HCT116 (cell line): ENCODE measurements at regions not wholly inside any gene's neighbourhood (a gene's known extent, or its start where the extent isn't known, plus 50 kb on each side); places are given as distances from the start of the nearest gene placed in this dataset.

ENCODE experiments used
- ATAC-seq: fragments of 200-7000 bp; cut with Tn5 transposase; 2 replicates; pipeline ENCODE4 v1.9.1; 2020; ENCODE audit warnings: mild to moderate bottlenecking, moderate library complexity
- BruUV-seq: library from RNA; stranded (reverse); fragments of 400-500 nt; replicated peaks from 2 replicates; lab custom pipeline; 2021; lab: Mats Ljungman, UMichigan
- CTCF ChIA-PET: fragments of 300-600 bp; sonication (Branson Sonifier 250); formaldehyde crosslinking; loops from one replicate; lab custom pipeline; 2021; ENCODE audit warnings: antibody characterized with exemption; lab: Charles Lee
- POLR2A ChIA-PET: fragments of 300-600, 350-600 bp; sonication (Branson Sonifier 250); formaldehyde crosslinking; loops from one replicate; lab custom pipeline; 2021; ENCODE audit warnings: antibody characterized with exemption; lab: Charles Lee
- RAD21 ChIA-PET, 2 experiments: fragments of 300-600 bp; sonication (Branson Sonifier 250); formaldehyde crosslinking; loops; one replicate each; lab custom pipeline; 2023; ENCODE audit warnings: low total read pairs in 2 of 2; ENCODE audit not compliant: uncharacterized antibody in 2 of 2, unreplicated experiment in 2 of 2, low non-redundant PET in 1 of 2; lab: Charles Lee
- DNase-seq: peaks from one replicate; pipeline ENCODE4 v3.0.0-alpha.2; 2010; ENCODE audit warnings: low read depth, low spot score
- H2AFZ ChIP-seq: fragments of 200-600 bp; shearing (Covaris generic), sonication (generic); 2 replicates; pipeline ENCODE4 v1.6.1; 2017; ENCODE audit warnings: low read depth, mixed run types, mixed read lengths, antibody characterized with exemption, low read length; ENCODE audit not compliant: poor library complexity, severe bottlenecking
- H3K27ac ChIP-seq: 2 replicates; pipeline ENCODE4 v1.5.1; 2012; ENCODE audit warnings: low read depth, low read length
- H3K27me3 ChIP-seq: fragments of 200-600 bp; sonication (generic); 2 replicates; pipeline ENCODE4 v1.6.1; 2016; ENCODE audit warnings: mixed run types, low read length, mixed read lengths; ENCODE audit not compliant: insufficient read depth
- H3K36me3 ChIP-seq, 2 experiments: fragments of 200-500 bp in 1 of 2; fragments of 200-600 bp in 1 of 2; sonication (Bioruptor generic) in 1 of 2; sonication (generic) in 1 of 2; 2 replicates each; pipeline versions ENCODE4 v1.5.1 to v1.6.1; 2014 to 2016; ENCODE audit warnings: low read length in 2 of 2, inconsistent platforms in 1 of 2, mixed read lengths in 1 of 2, mixed run types in 1 of 2; ENCODE audit not compliant: insufficient read depth in 2 of 2, control insufficient read depth in 1 of 2
- H3K4me1 ChIP-seq, 2 experiments: fragments of 200-600 bp in 1 of 2; sonication (generic) in 1 of 2; 2 replicates each; pipeline versions ENCODE4 v1.5.1 to v1.6.1; 2012 to 2017; ENCODE audit warnings: low read length in 2 of 2, inconsistent platforms in 1 of 2, mild to moderate bottlenecking in 1 of 2, mixed read lengths in 1 of 2, mixed run types in 1 of 2, moderate library complexity in 1 of 2; ENCODE audit not compliant: insufficient read depth in 2 of 2, control insufficient read depth in 1 of 2
- H3K4me2 ChIP-seq: fragments of 200-600 bp; sonication (generic); 2 replicates; pipeline ENCODE4 v1.6.1; 2017; ENCODE audit warnings: mixed run types, low read length, mixed read lengths
- H3K4me3 ChIP-seq, 2 experiments: fragments of 200-600 bp in 1 of 2; sonication (generic) in 1 of 2; replicated peaks in 1 of 2; 2 replicates each; pipeline ENCODE4 v1.5.1; 2011 to 2016; ENCODE audit warnings: low read length in 2 of 2, control low read depth in 1 of 2, low read depth in 1 of 2, mild to moderate bottlenecking in 1 of 2, mixed read lengths in 1 of 2, mixed run types in 1 of 2
- H3K79me2 ChIP-seq: fragments of 200-600 bp; sonication (generic); 2 replicates; pipeline ENCODE4 v1.6.1; 2017; ENCODE audit warnings: mild to moderate bottlenecking, mixed run types, low read length, moderate library complexity, mixed read lengths; ENCODE audit not compliant: insufficient read depth
- H3K9ac ChIP-seq: fragments of 200-600 bp; sonication (generic); 2 replicates; pipeline ENCODE4 v1.6.1; 2016; ENCODE audit warnings: low read length, mixed read lengths
- H3K9me2 ChIP-seq: fragments of 200-600 bp; sonication (generic), shearing (Covaris generic); 2 replicates; pipeline ENCODE4 v1.6.1; 2017; ENCODE audit warnings: mixed run types, mild to moderate bottlenecking, moderate library complexity; ENCODE audit not compliant: insufficient read depth
- H3K9me3 ChIP-seq, 2 experiments: fragments of 200-500 bp in 1 of 2; fragments of 200-600 bp in 1 of 2; sonication (Bioruptor generic) in 1 of 2; sonication (generic) in 1 of 2; 2 replicates each; pipeline ENCODE4 v1.6.1; 2014 to 2017; ENCODE audit warnings: low read length in 2 of 2, mixed read lengths in 2 of 2, inconsistent platforms in 1 of 2, low read depth in 1 of 2, mild to moderate bottlenecking in 1 of 2, mixed run types in 1 of 2, moderate library complexity in 1 of 2; ENCODE audit not compliant: control insufficient read depth in 1 of 2, insufficient read depth in 1 of 2
- H4K20me1 ChIP-seq: fragments of 200-600 bp; sonication (generic), shearing (Covaris generic); 2 replicates; pipeline ENCODE4 v1.6.1; 2017; ENCODE audit warnings: mixed run types, mild to moderate bottlenecking, moderate library complexity; ENCODE audit not compliant: insufficient read depth
- ATF3 ChIP-seq: IDR thresholded peaks from 2 replicates; pipeline ENCODE4 v1.6.1; 2012
- CBX3 ChIP-seq: IDR thresholded peaks from 2 replicates; pipeline ENCODE4 v1.6.1; 2012; ENCODE audit warnings: low read depth
- CEBPB ChIP-seq: IDR thresholded peaks from 2 replicates; pipeline ENCODE4 v1.6.1; 2012; ENCODE audit warnings: low read depth
- ELF1 ChIP-seq: IDR thresholded peaks from 2 replicates; pipeline ENCODE4 v1.6.1; 2012; ENCODE audit warnings: low read depth, borderline replicate concordance
- EZH2 ChIP-seq: fragments of 200-600 bp; sonication (generic); IDR thresholded peaks from 2 replicates; pipeline ENCODE4 v1.6.1; 2017; ENCODE audit warnings: antibody characterized with exemption, mixed run types
- FOSL1 ChIP-seq: IDR thresholded peaks from 2 replicates; pipeline ENCODE4 v1.6.1; 2012; ENCODE audit warnings: low read depth
- MAX ChIP-seq: IDR thresholded peaks from 2 replicates; pipeline ENCODE4 v1.6.1; 2012
- POLR2A ChIP-seq: IDR thresholded peaks from 2 replicates; pipeline ENCODE4 v1.7.0; 2011; ENCODE audit warnings: borderline replicate concordance; ENCODE audit not compliant: insufficient read depth, insufficient read length; ENCODE audit errors: extremely low read depth
- SIN3A ChIP-seq: IDR thresholded peaks from 2 replicates; pipeline ENCODE4 v1.6.1; 2012; ENCODE audit warnings: low read depth
- SP1 ChIP-seq: IDR thresholded peaks from 2 replicates; pipeline ENCODE4 v1.6.1; 2012; ENCODE audit warnings: low read depth
- SRF ChIP-seq: IDR thresholded peaks from 2 replicates; pipeline ENCODE4 v1.6.1; 2012; ENCODE audit warnings: low read depth
- TCF7L2 ChIP-seq: IDR thresholded peaks from 2 replicates; pipeline ENCODE4 v1.7.0; 2011; ENCODE audit warnings: borderline replicate concordance, inconsistent platforms; ENCODE audit not compliant: insufficient read depth, insufficient read length; ENCODE audit errors: extremely low read depth
- YY1 ChIP-seq: IDR thresholded peaks from 2 replicates; pipeline ENCODE4 v1.6.1; 2011; ENCODE audit warnings: low read length, low read depth, moderate library complexity, mild to moderate bottlenecking; ENCODE audit not compliant: insufficient replicate concordance; ENCODE audit errors: extremely low read depth
- ZFX ChIP-seq: fragments of 450-650 bp; IDR thresholded peaks from 2 replicates; pipeline ENCODE4 v1.6.1; 2017
- ZNF274 ChIP-seq: fragments of 200-500 bp; sonication (Bioruptor generic); IDR thresholded peaks from 2 replicates; pipeline ENCODE4 v1.6.1; 2014; ENCODE audit warnings: mild to moderate bottlenecking, low read depth, low read length, inconsistent platforms
- intact Hi-C: fragments of 100-400 bp; cut with micrococcal nuclease; formaldehyde crosslinking; loops from 2 replicates; pipeline ENCODE4 v1.10.0; 2022
- TF ChIP-seq, protein P1 (sequence below): IDR thresholded peaks from 2 replicates; pipeline ENCODE4 v1.6.1; 2011; ENCODE audit warnings: mild to moderate bottlenecking, low read length, moderate library complexity; ENCODE audit not compliant: insufficient replicate concordance; ENCODE audit errors: extremely low read depth
- TF ChIP-seq, protein P2 (sequence below), 3 experiments: fragments of 200-600 bp in 1 of 3; sonication (generic) in 1 of 3; IDR thresholded peaks in 2 of 3; conservative IDR thresholded peaks in 1 of 3; 2 replicates each; pipeline ENCODE4 v1.5.1; 2012 to 2017; ENCODE audit warnings: low read depth in 2 of 3, low read length in 2 of 3, antibody characterized with exemption in 1 of 3, borderline replicate concordance in 1 of 3, control low read depth in 1 of 3, mild to moderate bottlenecking in 1 of 3, mixed read lengths in 1 of 3, mixed run types in 1 of 3, moderate library complexity in 1 of 3; ENCODE audit not compliant: insufficient read depth in 1 of 3

DNA sequence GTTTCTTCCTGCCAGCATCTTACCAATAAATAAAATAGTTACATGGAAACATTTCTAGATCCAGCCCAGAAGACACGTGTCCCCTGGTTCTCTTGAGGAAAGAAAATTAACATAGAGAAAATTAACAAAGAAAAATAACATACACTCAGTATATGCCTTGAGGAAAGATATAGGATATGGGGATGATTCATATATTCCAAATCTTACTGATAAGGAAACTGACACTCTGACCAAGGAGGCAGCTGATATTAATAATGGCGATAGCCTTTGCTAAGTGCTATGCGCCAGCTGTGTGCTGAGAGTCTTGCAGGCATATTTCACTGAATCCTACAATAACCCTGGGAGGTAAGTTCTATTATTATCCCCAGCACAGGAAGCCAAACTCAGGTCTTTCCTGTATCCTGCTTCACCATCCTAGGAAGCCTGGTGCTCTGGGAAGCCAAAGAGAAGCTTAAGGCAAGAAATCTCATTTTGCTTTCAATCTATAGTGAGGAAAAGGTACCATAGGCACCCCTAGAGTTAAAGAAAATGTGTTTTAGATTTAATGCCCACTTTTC lies 302.7 kb upstream of the NREP start:
- H4K20me1 ChIP-seq: no peaks in the 10 kb centered on the region
- no peak overlapping the region for H3K9ac ChIP-seq
- no peak overlapping the region for H3K27ac ChIP-seq
- CTCF ChIA-PET: no interaction called here
- H3K36me3 ChIP-seq: no peaks in the 10 kb centered on the region
- no peaks in the 10 kb centered on the region for H3K79me2 ChIP-seq
- H3K4me3 ChIP-seq: no peak overlapping the region
- RAD21 ChIA-PET: no interaction called here
- no peak overlapping the region for H3K4me2 ChIP-seq
- no peaks in the 10 kb centered on the region for H3K9me2 ChIP-seq
- no peaks in the 10 kb centered on the region for H3K9me3 ChIP-seq
- H2AFZ ChIP-seq: no peak overlapping the region
- H3K4me1 ChIP-seq: no peaks in the 10 kb centered on the region
- intact Hi-C loops: no loop called here
- no peak for TF ChIP-seq MAX
- TF ChIP-seq ZFX: no peak
- TF ChIP-seq ZNF274: no peak
- DNase-seq: no peak
- 0 out of 2 replicates have a peak, but pooled peaks cover 3% of the 10 kb centered on the region for H3K27me3 ChIP-seq
- no peak for ATAC-seq
- BruUV-seq: no TSS peak
- POLR2A ChIA-PET: no interaction called here

- Histone ChIP-seq H3K9me3 (no peaks in the 10 kb centered on the region), H3K4me3 (no peak overlapping the region), H3K4me2 (no peak overlapping the region), H3K9ac (no peak overlapping the region), H3K4me1 (no peaks in the 10 kb centered on the region), H2AFZ (no peak overlapping the region), H3K36me3 (no peaks in the 10 kb centered on the region), H3K27ac (no peak overlapping the region), H3K27me3 (no peaks in the 10 kb centered on the region), H3K79me2 (no peaks in the 10 kb centered on the region), H4K20me1 (no peaks in the 10 kb centered on the region), H3K9me2 (no peaks in the 10 kb centered on the region)
- ChIA-PET POLR2A (no interaction called here), RAD21 (no interaction called here), CTCF (no interaction called here)
- intact Hi-C loops: no loop called here
- DNase-seq: no peak
- no peak for ATAC-seq
- BruUV-seq: no TSS peak
- TF ChIP-seq, protein P1, sequence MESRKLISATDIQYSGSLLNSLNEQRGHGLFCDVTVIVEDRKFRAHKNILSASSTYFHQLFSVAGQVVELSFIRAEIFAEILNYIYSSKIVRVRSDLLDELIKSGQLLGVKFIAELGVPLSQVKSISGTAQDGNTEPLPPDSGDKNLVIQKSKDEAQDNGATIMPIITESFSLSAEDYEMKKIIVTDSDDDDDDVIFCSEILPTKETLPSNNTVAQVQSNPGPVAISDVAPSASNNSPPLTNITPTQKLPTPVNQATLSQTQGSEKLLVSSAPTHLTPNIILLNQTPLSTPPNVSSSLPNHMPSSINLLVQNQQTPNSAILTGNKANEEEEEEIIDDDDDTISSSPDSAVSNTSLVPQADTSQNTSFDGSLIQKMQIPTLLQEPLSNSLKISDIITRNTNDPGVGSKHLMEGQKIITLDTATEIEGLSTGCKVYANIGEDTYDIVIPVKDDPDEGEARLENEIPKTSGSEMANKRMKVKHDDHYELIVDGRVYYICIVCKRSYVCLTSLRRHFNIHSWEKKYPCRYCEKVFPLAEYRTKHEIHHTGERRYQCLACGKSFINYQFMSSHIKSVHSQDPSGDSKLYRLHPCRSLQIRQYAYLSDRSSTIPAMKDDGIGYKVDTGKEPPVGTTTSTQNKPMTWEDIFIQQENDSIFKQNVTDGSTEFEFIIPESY: no peak
- no peak for TF ChIP-seq POLR2A
- no peak for TF ChIP-seq ELF1
- TF ChIP-seq ATF3: no peak
- TF ChIP-seq CBX3: no peak
- TF ChIP-seq, protein P2, sequence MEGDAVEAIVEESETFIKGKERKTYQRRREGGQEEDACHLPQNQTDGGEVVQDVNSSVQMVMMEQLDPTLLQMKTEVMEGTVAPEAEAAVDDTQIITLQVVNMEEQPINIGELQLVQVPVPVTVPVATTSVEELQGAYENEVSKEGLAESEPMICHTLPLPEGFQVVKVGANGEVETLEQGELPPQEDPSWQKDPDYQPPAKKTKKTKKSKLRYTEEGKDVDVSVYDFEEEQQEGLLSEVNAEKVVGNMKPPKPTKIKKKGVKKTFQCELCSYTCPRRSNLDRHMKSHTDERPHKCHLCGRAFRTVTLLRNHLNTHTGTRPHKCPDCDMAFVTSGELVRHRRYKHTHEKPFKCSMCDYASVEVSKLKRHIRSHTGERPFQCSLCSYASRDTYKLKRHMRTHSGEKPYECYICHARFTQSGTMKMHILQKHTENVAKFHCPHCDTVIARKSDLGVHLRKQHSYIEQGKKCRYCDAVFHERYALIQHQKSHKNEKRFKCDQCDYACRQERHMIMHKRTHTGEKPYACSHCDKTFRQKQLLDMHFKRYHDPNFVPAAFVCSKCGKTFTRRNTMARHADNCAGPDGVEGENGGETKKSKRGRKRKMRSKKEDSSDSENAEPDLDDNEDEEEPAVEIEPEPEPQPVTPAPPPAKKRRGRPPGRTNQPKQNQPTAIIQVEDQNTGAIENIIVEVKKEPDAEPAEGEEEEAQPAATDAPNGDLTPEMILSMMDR (IDR thresholded peaks at IDR 0.05 in 2 of 3, conservative IDR thresholded peaks at IDR 0.05 in 1 of 3; ENCODE audit: borderline replicate concordance in 1 of 3, insufficient read depth in 1 of 3, low read depth in 2 of 3, low read length in 2 of 3): no peak
- no peak for TF ChIP-seq YY1
- TF ChIP-seq EZH2: no peak
- no peak for TF ChIP-seq ZNF274
- TF ChIP-seq FOSL1: no peak
- no peak for TF ChIP-seq CEBPB
- no peak for TF ChIP-seq SIN3A
- TF ChIP-seq SRF: no peak
- no peak for TF ChIP-seq SP1
- TF ChIP-seq MAX: no peak
- no peak for TF ChIP-seq TCF7L2
Measured at GRCh38 chr5:112049738-112050137, 292.7 kb upstream of the NREP start.
